GM12872 (cell line): ENCODE measurements at regions not wholly inside any gene's neighbourhood (a gene's known extent, or its start where the extent isn't known, plus 50 kb on each side); places are given as distances from the start of the nearest gene placed in this dataset.

Source experiments
- CTCF ChIP-seq: IDR thresholded peaks from 3 replicates; pipeline ENCODE4 v1.5.1; 2011; ENCODE audit warnings: low read depth, mild to moderate bottlenecking, low read length, moderate library complexity; ENCODE audit not compliant: insufficient read depth

- no peak for TF ChIP-seq CTCF
Measured at GRCh38 chr5:61884252-61884855, 421.7 kb upstream of the KIF2A start.

GRCh38 chr5:61886214-61886613 lies 419.8 kb upstream of the KIF2A start:
- no peak for TF ChIP-seq CTCF

- TF ChIP-seq CTCF, result no peak
Measured at GRCh38 chr5:61887271-61887670, 418.7 kb upstream of the KIF2A start.

GRCh38 chr5:61894046-61894445 lies 412.0 kb upstream of the KIF2A start:
- no peak for TF ChIP-seq CTCF

GRCh38 chr5:61896811-61897210 lies 409.2 kb upstream of the KIF2A start:
- TF ChIP-seq CTCF, result no peak

- TF ChIP-seq CTCF, result no peak
Measured at GRCh38 chr5:61897251-61897650, 408.8 kb upstream of the KIF2A start.

GRCh38 chr5:61901997-61902396 lies 404.0 kb upstream of the KIF2A start:
- TF ChIP-seq CTCF, result no peak

GRCh38 chr5:61904730-61905129 lies 401.3 kb upstream of the KIF2A start:
- no peak for TF ChIP-seq CTCF
